Gastrocnemius medialis (tissue), 4 donors: ENCODE measurements at regions not wholly inside any gene's neighbourhood (a gene's known extent, or its start where the extent isn't known, plus 50 kb on each side); places are given as distances from the start of the nearest gene placed in this dataset.

Source experiments
- CTCF ChIP-seq, 5 experiments: fragments of 450-650 bp in 3 of 5; fragments of 200-600 bp in 2 of 5; sonication (generic) in 2 of 5; IDR thresholded peaks in 4 of 5; conservative IDR thresholded peaks in 1 of 5; 1 replicate in 4 of 5; 2 replicates in 1 of 5; pipeline ENCODE4 v1.5.1; 2016 to 2019; ENCODE audit warnings: antibody characterized with exemption in 5 of 5, mild to moderate bottlenecking in 3 of 5, moderate library complexity in 3 of 5
- POLR2A ChIP-seq, 2 donors: fragments of 450-650 bp; IDR thresholded peaks; one replicate each; pipeline ENCODE4 v1.6.1; 2017; ENCODE audit warnings: antibody characterized with exemption in 2 of 2, mild to moderate bottlenecking in 2 of 2, moderate library complexity in 2 of 2

DNA sequence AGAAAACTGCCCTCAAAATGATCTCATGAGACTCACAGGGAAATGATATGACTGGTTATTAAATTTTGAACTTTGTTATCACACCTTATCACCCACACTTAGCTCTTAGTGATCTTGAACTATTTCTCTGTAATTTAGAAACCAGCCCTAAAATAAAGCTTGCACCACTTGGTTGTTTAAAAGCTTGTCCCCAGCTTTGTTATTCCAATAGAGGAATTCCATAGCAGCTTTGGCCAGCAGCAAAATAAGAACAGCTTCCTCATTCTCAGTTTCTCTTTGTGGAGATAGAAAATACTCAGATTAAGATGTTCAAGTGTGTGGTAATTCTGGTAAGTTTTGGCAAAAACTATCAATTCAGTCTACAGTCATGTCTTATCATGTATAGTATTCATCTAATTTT is 54.4 kb upstream of the CCDC68 start:
- no peak for TF ChIP-seq CTCF (IDR thresholded peaks at IDR 0.05 in 4 of 5, conservative IDR thresholded peaks at IDR 0.05 in 1 of 5)
- no peak for TF ChIP-seq POLR2A (IDR thresholded peaks at IDR 0.05)
